RPMI8226 (cell line): ENCODE measurements at regions not wholly inside any gene's neighbourhood (a gene's known extent, or its start where the extent isn't known, plus 50 kb on each side); places are given as distances from the start of the nearest gene placed in this dataset.

ENCODE experiments used
- DNase-seq: peaks from one replicate; pipeline ENCODE4 v3.0.0-alpha.2; 2015

DNA sequence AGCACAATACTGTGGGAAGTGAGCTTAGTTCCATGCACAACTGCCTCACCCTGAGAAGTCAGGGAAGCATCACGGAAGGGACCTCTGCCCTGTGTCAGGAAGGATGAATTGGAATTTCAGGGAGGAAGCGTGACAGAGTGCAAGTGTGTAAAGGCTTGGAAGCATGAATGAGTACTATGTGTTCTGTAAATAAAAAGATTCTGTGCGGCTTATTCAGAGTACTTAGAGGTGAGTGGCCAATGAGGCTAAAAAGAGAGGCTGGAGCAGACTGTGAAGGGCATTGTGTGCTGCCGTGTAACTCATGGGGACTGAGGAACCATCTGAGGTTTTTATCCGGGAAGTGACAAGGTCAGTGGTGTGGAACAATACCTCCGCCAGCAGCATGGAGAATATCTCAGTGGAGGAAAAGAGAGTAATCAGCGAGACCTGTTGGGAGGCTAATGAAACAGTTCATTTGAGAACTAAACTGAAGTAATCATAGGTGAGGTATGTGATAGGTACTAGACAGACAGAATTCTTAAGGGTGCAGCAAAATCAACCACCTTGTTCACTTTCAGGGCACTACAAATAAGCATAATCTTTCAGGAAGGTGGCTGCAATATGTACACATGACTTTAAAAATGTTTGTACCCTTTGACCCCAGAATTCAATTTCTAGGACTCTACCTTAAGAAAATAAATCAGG lies 64.9 kb upstream of the SPRED1 start:
- no peak for DNase-seq

DNA sequence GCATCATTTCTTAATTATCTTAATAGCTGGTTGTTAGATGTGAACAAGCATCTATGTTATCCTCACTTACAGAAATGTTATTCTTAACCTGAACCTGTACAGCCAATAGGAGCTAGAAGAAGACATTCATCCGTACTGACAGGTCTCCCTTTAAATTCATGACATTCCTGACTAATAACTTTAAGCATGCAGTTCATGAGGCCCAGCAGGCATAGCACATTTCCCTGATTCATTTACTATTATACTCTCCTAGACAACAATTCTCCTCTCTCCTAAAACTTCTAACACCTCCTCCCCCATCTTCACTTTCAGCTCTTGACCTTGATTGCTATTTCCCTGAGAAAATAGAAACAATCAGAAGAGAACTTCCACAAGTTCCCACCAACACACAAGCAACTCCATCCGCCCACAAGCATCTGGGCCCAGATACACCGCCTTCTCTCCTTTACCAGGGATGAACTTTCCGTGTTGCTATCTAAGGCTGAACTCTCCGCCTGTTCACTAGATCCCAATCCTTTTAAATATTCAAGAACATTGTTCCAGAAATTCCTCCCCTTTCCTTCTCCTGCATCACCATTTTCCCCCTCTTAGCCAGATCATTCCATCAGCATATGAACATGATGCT lies 62.9 kb upstream of the SPRED1 start:
- no peak for DNase-seq

DNA sequence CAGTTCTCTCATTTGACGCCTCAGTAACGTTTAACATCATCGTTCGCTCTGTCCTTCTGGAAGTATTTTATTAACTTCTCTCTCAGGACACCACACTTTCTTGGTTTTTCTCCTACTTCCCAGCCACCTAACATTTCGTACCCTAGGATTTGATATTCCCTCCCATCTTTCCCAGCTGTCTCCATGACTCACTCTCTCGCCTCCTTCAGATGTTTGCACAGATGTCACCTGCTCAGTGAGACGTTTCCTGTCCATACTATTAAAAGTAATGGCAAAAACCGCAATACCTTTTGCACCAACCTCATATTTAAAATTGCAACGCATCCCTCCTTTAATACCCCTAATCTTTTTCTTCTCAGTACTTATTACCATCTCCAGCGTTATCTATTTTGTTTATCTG lies 62.1 kb upstream of the SPRED1 start:
- peak; percentile 9 for DNase-seq

DNA sequence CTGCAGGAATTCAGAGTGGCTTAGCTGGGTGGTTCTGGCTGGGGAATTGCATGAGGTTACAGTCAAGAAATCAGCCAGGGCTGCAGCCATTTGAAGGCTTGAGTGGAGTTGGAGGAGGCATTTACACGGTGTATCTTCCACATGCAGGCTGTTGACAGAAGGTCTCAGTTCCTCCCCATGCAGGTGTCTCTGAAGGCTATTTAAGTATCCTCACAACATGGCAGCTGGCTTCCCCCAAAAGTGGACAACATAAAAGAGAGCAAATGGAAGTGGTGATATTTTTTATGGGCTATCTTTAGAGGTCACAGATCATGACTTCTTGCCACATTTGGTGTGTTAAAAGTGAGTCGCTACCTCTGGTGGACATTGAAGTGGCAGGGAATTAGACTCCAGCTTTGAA lies 60.1 kb upstream of the SPRED1 start:
- DNase-seq, result peak; percentile 11

DNA sequence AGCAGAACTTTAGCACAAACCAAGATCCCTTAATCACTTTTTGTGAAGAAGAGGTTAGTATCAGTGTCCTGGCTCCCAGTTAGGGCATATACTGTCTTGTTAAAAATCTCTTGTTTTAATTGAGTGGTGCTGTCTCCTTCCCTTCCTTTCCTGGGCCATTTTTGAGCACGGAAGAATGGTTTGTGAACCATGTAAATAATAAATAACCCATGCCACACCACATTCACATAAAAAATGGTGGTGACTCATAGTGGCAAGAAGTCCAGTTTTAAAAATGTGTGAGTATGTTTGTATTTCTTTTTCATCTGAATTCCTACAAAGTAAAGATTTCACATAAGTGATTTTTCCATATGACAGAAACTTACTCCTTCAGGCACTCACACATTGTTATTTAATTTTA lies 59.1 kb upstream of the SPRED1 start:
- DNase-seq, result no peak

DNA sequence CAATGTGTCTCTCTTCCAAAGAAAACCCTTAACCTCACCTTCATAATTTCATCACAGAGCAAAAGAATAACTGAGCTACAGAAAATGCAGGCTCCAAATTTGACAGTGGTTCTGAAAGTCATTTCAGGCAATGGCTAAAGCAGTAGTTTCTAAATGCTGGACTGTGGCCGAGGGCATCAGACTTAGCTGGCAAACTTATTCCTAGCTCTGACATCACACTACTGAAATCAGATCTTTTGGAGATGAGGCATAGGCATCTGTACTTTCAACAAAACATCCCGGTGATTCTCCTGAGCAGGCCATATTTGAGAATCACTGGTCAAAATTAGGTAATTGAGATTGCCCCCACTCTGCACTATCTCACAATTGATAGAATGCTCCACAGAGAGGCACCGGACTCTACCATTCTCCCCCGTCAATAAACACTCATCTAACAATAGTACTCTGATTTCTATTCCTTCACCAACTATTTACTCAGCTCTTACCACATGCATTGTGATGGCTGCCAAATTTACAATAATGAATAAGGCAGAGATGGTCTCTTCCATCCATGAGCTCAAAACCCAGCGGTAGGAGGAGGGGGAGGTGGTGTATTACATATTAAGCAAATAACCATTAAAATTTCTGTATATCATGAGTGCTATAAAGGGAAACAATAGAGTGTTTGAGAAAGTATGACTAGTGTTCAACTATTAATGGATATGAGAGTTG lies 57.3 kb upstream of the SPRED1 start:
- DNase-seq, result no peak

DNA sequence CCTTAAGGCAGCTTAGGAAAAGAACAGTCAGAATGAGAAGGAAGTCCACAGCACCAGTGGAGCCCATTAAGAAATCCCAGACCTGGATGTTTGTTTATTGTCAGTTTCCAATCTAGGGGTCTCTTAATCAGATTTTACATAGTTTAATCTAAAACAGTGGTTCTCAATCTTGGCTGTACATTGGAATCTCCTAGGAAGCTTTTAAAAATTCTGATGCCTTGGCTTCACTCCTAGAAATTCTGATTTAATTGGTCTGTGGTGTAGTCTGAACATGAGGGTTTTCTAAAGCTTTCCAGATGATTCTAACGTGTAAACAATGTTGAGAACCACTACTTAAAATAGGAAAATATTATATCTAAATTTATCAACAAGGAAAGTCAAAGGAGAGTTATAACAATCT lies 56.6 kb upstream of the SPRED1 start:
- DNase-seq, result no peak

DNA sequence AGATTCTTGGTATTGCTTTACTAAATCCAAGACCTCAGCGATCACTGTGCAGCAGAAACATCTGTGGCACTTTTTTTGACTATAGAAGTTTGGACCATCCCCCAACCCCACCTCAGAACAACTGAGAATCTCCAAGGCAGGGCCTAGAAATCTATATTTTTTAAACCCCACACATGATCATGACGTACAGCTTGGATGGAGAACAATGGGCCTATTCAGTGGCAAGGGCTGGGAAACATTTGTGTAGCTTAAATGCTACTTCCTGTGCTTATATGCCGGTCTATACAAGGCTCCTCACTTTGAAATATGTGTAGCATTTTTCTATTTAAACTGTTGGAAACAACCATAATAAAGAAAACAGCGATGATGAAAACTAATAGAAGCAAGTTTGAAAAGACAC lies 55.1 kb upstream of the SPRED1 start:
- no peak for DNase-seq

DNA sequence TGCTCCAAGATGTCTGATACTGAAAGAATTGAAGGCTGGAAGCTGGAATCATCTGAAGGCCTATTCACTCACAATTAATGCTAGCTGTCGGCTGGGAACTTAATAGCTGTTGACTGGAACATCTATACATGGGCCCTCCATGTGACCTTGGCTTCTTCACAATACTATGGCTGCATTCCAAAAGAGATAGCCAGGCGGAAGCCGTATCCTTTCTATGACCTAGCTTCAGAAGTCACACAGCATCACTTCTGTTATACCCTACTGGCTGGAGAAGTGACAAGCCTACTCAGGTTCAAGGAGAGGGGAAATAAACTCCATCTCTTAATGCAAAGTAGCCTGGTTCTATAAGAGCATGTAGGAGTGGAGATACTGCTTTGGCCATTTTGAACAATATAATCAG lies 50.9 kb upstream of the SPRED1 start:
- no peak for DNase-seq

DNA sequence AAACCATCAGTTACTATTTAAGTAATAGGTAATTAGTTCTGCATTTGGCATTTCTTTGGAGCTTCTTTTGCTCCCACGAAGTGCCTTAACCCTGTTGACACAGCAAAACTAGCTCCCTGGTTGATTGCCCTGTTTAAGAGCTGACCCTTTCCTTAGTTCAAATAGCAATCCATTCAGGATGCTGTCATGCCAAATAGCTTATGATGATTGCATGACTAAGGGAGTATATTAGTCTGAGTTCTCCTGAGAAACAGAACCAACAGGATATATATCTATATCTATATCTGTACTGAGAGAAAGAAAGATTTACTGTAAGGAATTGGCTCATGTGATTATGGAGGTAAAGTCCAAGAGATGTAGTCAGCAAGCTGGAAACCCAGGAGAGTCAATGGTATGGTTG lies 50.3 kb upstream of the SPRED1 start:
- DNase-seq, result no peak
